ENCODE measurements at regions not wholly inside any gene's neighbourhood (a gene's known extent, or its start where the extent isn't known, plus 50 kb on each side); places are given as distances from the start of the nearest gene placed in this dataset.

GRCh38 chr9:2363781-2364180 lies 257.8 kb upstream of the VLDLR start:
- TF ChIP-seq, protein P1, sequence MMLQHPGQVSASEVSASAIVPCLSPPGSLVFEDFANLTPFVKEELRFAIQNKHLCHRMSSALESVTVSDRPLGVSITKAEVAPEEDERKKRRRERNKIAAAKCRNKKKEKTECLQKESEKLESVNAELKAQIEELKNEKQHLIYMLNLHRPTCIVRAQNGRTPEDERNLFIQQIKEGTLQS (CRISPR knock-in tag; IDR thresholded peaks at IDR 0.05): no peak
- TF ChIP-seq, protein P2, sequence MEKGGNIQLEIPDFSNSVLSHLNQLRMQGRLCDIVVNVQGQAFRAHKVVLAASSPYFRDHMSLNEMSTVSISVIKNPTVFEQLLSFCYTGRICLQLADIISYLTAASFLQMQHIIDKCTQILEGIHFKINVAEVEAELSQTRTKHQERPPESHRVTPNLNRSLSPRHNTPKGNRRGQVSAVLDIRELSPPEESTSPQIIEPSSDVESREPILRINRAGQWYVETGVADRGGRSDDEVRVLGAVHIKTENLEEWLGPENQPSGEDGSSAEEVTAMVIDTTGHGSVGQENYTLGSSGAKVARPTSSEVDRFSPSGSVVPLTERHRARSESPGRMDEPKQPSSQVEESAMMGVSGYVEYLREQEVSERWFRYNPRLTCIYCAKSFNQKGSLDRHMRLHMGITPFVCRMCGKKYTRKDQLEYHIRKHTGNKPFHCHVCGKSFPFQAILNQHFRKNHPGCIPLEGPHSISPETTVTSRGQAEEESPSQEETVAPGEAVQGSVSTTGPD (CRISPR knock-in tag; IDR thresholded peaks at IDR 0.05): no peak
- TF ChIP-seq EP300 (IDR thresholded peaks at IDR 0.05; ENCODE audit: low read depth in 2 of 2, low read length in 2 of 2): no peak
- TF ChIP-seq EP300 (CRISPR knock-in tag; IDR thresholded peaks at IDR 0.05; ENCODE audit: borderline replicate concordance): no peak
- TF ChIP-seq SOX13 (IDR thresholded peaks at IDR 0.05): no peak
- no peak for TF ChIP-seq SOX13 (CRISPR knock-in tag; conservative IDR thresholded peaks at IDR 0.05 in 1 of 2, IDR thresholded peaks at IDR 0.05 in 1 of 2)
- no peak for TF ChIP-seq KAT2B (IDR thresholded peaks at IDR 0.05; ENCODE audit: borderline replicate concordance, low read depth, low read length)

All from HepG2 (cell line).